PC-3 (cell line): ENCODE measurements at regions not wholly inside any gene's neighbourhood (a gene's known extent, or its start where the extent isn't known, plus 50 kb on each side); places are given as distances from the start of the nearest gene placed in this dataset.

Experiments
- EZH2 ChIP-seq: fragments of 300-600 bp; sonication (generic); IDR thresholded peaks from one replicate; pipeline ENCODE4 v1.6.1; 2017; ENCODE audit warnings: antibody characterized with exemption, mild to moderate bottlenecking, low read length; ENCODE audit not compliant: unreplicated experiment
- TF ChIP-seq, protein P1 (sequence below): fragments of 300-600 bp; sonication (generic); conservative IDR thresholded peaks from 2 replicates; pipeline ENCODE4 v1.5.1; 2017; ENCODE audit warnings: antibody characterized with exemption, low read depth, mild to moderate bottlenecking, low read length

DNA sequence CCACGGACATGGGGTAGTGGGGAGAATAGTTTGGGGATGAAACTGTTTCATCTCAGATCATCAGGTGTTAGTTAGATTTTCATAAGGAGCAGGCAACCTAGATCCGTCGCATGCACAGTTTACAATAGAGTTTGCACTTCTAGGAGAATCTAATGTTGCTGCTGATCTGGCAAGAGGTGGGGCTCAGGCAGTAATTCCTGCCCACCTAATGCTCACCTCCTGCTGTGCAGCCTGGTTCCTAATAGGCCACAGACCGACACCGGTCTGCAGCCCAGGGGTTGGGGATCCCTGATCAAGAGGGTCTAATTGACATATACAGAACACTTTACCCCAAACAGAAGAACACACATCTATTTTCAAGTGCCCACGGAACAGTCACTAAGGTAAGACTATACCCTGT is 275.1 kb downstream of the PTPRU start:
- TF ChIP-seq, protein P1, sequence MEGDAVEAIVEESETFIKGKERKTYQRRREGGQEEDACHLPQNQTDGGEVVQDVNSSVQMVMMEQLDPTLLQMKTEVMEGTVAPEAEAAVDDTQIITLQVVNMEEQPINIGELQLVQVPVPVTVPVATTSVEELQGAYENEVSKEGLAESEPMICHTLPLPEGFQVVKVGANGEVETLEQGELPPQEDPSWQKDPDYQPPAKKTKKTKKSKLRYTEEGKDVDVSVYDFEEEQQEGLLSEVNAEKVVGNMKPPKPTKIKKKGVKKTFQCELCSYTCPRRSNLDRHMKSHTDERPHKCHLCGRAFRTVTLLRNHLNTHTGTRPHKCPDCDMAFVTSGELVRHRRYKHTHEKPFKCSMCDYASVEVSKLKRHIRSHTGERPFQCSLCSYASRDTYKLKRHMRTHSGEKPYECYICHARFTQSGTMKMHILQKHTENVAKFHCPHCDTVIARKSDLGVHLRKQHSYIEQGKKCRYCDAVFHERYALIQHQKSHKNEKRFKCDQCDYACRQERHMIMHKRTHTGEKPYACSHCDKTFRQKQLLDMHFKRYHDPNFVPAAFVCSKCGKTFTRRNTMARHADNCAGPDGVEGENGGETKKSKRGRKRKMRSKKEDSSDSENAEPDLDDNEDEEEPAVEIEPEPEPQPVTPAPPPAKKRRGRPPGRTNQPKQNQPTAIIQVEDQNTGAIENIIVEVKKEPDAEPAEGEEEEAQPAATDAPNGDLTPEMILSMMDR = no peak
- TF ChIP-seq EZH2 = no peak
